DOHH2 (cell line): ENCODE measurements at regions not wholly inside any gene's neighbourhood (a gene's known extent, or its start where the extent isn't known, plus 50 kb on each side); places are given as distances from the start of the nearest gene placed in this dataset.

Source experiments
- H3F3A ChIP-seq: fragments of 200-600 bp; sonication (generic), shearing (Covaris generic); 2 replicates; pipeline ENCODE4 v1.6.0; 2016; ENCODE audit warnings: antibody characterized with exemption, mild to moderate bottlenecking; ENCODE audit not compliant: control insufficient read depth, insufficient read depth
- H3K27ac ChIP-seq: fragments of 200-600 bp; sonication (generic); 2 replicates; pipeline ENCODE4 v1.5.1; 2014; ENCODE audit warnings: low read depth, mild to moderate bottlenecking, low read length, moderate library complexity
- H3K27me3 ChIP-seq: fragments of 200-600 bp; sonication (generic); 2 replicates; pipeline ENCODE4 v1.6.1; 2014; ENCODE audit warnings: mild to moderate bottlenecking, low read length, mixed read lengths; ENCODE audit not compliant: control insufficient read depth
- H3K36me3 ChIP-seq: fragments of 200-600 bp; sonication (generic); 2 replicates; pipeline ENCODE4 v1.6.1; 2014; ENCODE audit warnings: mild to moderate bottlenecking, low read length, moderate library complexity, mixed read lengths; ENCODE audit not compliant: control insufficient read depth
- H3K4me1 ChIP-seq: fragments of 200-600 bp; sonication (generic); 2 replicates; pipeline ENCODE4 v1.6.1; 2014; ENCODE audit warnings: mild to moderate bottlenecking, low read length, mixed read lengths; ENCODE audit not compliant: control insufficient read depth
- H3K4me2 ChIP-seq: fragments of 200-600 bp; sonication (generic); 2 replicates; pipeline ENCODE4 v1.6.0; 2014; ENCODE audit warnings: mild to moderate bottlenecking, low read length, moderate library complexity
- H3K4me3 ChIP-seq: fragments of 200-600 bp; sonication (generic); 2 replicates; pipeline ENCODE4 v1.5.1; 2014; ENCODE audit warnings: mild to moderate bottlenecking, low read length, mixed read lengths
- H3K79me2 ChIP-seq: fragments of 200-600 bp; sonication (generic); 2 replicates; pipeline ENCODE4 v1.6.1; 2014; ENCODE audit warnings: mild to moderate bottlenecking, low read length, mixed read lengths; ENCODE audit not compliant: control insufficient read depth
- H3K9me2 ChIP-seq: fragments of 200-600 bp; sonication (generic); replicated peaks from 2 replicates; pipeline ENCODE4 v1.6.1; 2014; ENCODE audit warnings: mild to moderate bottlenecking, low read length, mixed read lengths; ENCODE audit not compliant: control insufficient read depth
- H3K9me3 ChIP-seq: fragments of 200-600 bp; sonication (generic); 2 replicates; pipeline ENCODE4 v1.6.1; 2014; ENCODE audit warnings: antibody characterized with exemption, low read length, mixed read lengths; ENCODE audit not compliant: control insufficient read depth, insufficient read depth
- H4K20me1 ChIP-seq: fragments of 200-600 bp; sonication (generic); 2 replicates; pipeline ENCODE4 v1.6.0; 2014; ENCODE audit warnings: low read depth, mild to moderate bottlenecking, antibody characterized with exemption, low read length, moderate library complexity; ENCODE audit not compliant: control insufficient read depth, insufficient read depth
- EZH2phosphoT487 ChIP-seq: fragments of 200-600 bp; sonication (generic); IDR thresholded peaks from 2 replicates; pipeline ENCODE4 v1.6.1; 2017; ENCODE audit warnings: borderline replicate concordance, mild to moderate bottlenecking, antibody characterized with exemption, low read length, moderate library complexity, mixed read lengths
- TF ChIP-seq, protein P1 (sequence below): fragments of 200-600 bp; sonication (generic); IDR thresholded peaks from one replicate; pipeline ENCODE4 v1.5.1; 2014; ENCODE audit warnings: antibody characterized with exemption, mild to moderate bottlenecking, low read depth, low read length; ENCODE audit not compliant: poor library complexity, severe bottlenecking

DNA sequence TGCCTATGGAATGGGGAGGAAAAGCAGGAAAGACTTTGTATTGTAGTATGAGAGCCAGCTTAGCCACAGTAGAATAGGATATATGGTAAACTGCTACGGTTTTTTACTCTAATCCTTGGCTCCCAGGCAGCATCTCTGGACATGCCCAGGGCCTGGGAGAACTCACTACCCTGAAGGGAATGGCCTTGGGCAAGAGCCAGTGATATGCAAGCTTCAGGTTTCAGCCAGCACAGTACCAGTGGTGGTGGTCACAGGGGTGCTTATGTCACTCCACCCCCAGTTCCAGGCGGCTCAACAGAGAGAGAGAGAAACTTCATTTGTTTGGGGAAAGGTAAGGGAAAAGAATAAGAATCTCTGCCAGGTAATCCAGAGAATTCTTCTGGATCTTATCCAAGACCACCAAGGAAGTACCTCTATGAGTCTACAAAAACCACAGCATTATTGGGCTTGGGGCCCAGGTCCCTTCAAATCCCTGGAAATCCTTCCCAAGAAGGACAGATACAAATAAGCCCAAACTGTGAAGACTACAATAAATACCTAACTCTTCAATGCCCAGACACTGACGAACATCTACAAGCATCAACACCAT is 121.2 kb downstream of the THBS2 start:
- no peak overlapping the region for H3K4me3 ChIP-seq
- no peak overlapping the region for H3K4me2 ChIP-seq
- no peaks in the 10 kb centered on the region for H3K9me3 ChIP-seq
- no peaks in the 10 kb centered on the region for H3K36me3 ChIP-seq
- H3K4me1 ChIP-seq = no peaks in the 10 kb centered on the region
- H3F3A ChIP-seq = no peaks in the 10 kb centered on the region
- H3K79me2 ChIP-seq = no peaks in the 10 kb centered on the region
- no peak overlapping the region for H3K27ac ChIP-seq
- no peaks in the 10 kb centered on the region for H3K27me3 ChIP-seq
- TF ChIP-seq EZH2phosphoT487 = no peak
- TF ChIP-seq, protein P1, sequence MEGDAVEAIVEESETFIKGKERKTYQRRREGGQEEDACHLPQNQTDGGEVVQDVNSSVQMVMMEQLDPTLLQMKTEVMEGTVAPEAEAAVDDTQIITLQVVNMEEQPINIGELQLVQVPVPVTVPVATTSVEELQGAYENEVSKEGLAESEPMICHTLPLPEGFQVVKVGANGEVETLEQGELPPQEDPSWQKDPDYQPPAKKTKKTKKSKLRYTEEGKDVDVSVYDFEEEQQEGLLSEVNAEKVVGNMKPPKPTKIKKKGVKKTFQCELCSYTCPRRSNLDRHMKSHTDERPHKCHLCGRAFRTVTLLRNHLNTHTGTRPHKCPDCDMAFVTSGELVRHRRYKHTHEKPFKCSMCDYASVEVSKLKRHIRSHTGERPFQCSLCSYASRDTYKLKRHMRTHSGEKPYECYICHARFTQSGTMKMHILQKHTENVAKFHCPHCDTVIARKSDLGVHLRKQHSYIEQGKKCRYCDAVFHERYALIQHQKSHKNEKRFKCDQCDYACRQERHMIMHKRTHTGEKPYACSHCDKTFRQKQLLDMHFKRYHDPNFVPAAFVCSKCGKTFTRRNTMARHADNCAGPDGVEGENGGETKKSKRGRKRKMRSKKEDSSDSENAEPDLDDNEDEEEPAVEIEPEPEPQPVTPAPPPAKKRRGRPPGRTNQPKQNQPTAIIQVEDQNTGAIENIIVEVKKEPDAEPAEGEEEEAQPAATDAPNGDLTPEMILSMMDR = no peak
- no peaks in the 10 kb centered on the region for H4K20me1 ChIP-seq
- H3K9me2 ChIP-seq = no peaks in the 10 kb centered on the region

DNA sequence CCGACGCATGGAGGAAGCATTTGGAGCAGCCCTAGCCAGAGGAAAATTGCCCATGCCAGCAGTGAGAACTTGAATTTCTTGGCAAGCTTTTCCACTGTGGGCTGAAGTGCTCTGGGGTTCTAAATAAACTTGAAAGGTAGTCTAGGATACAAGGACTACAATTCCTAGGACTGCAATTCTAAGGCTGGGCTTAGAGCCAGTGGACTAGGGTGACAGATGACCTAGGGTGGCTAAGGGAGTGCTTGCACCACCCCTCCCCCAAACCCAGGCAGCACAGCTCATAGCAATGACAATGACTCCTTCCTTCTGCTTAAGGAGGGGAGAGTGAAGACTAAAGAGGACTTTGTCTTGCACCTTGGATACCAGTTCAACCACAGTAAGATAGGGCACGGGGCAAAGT is 122.3 kb downstream of the THBS2 start:
- no peak overlapping the region for H3K4me3 ChIP-seq
- H3K27me3 ChIP-seq = no peaks in the 10 kb centered on the region
- H4K20me1 ChIP-seq = no peaks in the 10 kb centered on the region
- no peak overlapping the region for H3K4me2 ChIP-seq
- no peaks in the 10 kb centered on the region for H3K9me3 ChIP-seq
- H3K4me1 ChIP-seq = no peaks in the 10 kb centered on the region
- H3F3A ChIP-seq = no peaks in the 10 kb centered on the region
- no peaks in the 10 kb centered on the region for H3K36me3 ChIP-seq
- no peak overlapping the region for H3K27ac ChIP-seq
- no peaks in the 10 kb centered on the region for H3K79me2 ChIP-seq
- no peaks in the 10 kb centered on the region for H3K9me2 ChIP-seq
- TF ChIP-seq EZH2phosphoT487 = no peak
- TF ChIP-seq, protein P1 = no peak

DNA sequence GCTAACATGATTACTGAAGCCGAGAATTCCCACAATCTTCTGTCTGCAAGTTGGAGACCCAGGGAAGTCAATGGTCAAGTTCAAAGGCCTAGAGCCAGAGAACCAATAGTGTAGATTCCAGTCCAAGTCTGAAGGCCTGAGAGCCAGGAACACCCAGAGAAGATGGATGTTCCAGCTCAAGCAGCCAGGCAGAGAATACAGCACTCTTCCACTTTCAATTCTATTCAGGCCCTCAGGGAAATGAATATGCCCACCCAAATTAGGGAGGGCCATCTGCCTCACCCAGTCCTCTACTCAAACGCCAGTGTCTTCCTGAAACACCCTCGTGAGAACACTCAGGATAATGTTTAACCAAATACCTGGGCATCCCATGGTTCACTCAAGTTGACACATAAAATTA is 123.5 kb downstream of the THBS2 start:
- H3K27ac ChIP-seq = no peak overlapping the region
- no peaks in the 10 kb centered on the region for H3K36me3 ChIP-seq
- no peaks in the 10 kb centered on the region for H3K9me3 ChIP-seq
- H3K27me3 ChIP-seq = no peaks in the 10 kb centered on the region
- H3K79me2 ChIP-seq = no peaks in the 10 kb centered on the region
- no peak overlapping the region for H3K4me2 ChIP-seq
- no peak overlapping the region for H3K4me3 ChIP-seq
- TF ChIP-seq EZH2phosphoT487 = no peak
- TF ChIP-seq, protein P1 = no peak
- no peaks in the 10 kb centered on the region for H3F3A ChIP-seq
- H3K4me1 ChIP-seq = no peaks in the 10 kb centered on the region
- no peaks in the 10 kb centered on the region for H4K20me1 ChIP-seq
- H3K9me2 ChIP-seq = no peaks in the 10 kb centered on the region
